Type B pancreatic cell (in vitro differentiated cells): ENCODE measurements at regions not wholly inside any gene's neighbourhood (a gene's known extent, or its start where the extent isn't known, plus 50 kb on each side); places are given as distances from the start of the nearest gene placed in this dataset.

Experiments used
- DNase-seq: peaks from one replicate; pipeline ENCODE4 v3.0.0; 2021; ENCODE audit warnings: mixed read lengths; ENCODE audit not compliant: unreplicated experiment; ENCODE audit errors: extremely low spot score
- H3K27ac Mint-ChIP-seq: 2 replicates; pipeline ENCODE4 v1.8.0; 2021; ENCODE audit warnings: mild to moderate bottlenecking, mixed read lengths
- H3K27me3 Mint-ChIP-seq: 2 replicates; pipeline ENCODE4 v1.8.0; 2021; ENCODE audit warnings: mixed read lengths
- H3K36me3 Mint-ChIP-seq: 2 replicates; pipeline ENCODE4 v1.8.0; 2021; ENCODE audit warnings: mixed read lengths
- H3K4me1 Mint-ChIP-seq: one replicate; pipeline ENCODE4 v1.8.0; 2021; ENCODE audit warnings: mixed read lengths; ENCODE audit not compliant: unreplicated experiment
- H3K4me3 Mint-ChIP-seq: 2 replicates; pipeline ENCODE4 v1.8.0; 2021; ENCODE audit warnings: mild to moderate bottlenecking, mixed read lengths
- H3K9me3 Mint-ChIP-seq: 2 replicates; pipeline ENCODE4 v1.8.0; 2021; ENCODE audit warnings: mixed read lengths
- TF ChIP-seq, protein P1 (sequence below): fragments of 200-600 bp; sonication (generic); conservative IDR thresholded peaks from 2 replicates; pipeline ENCODE4 v1.5.0; 2021; ENCODE audit warnings: antibody characterized with exemption, mild to moderate bottlenecking

GRCh38 chr4:42205541-42205940 lies 53.1 kb upstream of the BEND4 start:
- no peaks in the 10 kb centered on the region for H3K36me3 Mint-ChIP-seq
- H3K27me3 Mint-ChIP-seq = peaks cover 5% of the 10 kb centered on the region
- TF ChIP-seq, protein P1, sequence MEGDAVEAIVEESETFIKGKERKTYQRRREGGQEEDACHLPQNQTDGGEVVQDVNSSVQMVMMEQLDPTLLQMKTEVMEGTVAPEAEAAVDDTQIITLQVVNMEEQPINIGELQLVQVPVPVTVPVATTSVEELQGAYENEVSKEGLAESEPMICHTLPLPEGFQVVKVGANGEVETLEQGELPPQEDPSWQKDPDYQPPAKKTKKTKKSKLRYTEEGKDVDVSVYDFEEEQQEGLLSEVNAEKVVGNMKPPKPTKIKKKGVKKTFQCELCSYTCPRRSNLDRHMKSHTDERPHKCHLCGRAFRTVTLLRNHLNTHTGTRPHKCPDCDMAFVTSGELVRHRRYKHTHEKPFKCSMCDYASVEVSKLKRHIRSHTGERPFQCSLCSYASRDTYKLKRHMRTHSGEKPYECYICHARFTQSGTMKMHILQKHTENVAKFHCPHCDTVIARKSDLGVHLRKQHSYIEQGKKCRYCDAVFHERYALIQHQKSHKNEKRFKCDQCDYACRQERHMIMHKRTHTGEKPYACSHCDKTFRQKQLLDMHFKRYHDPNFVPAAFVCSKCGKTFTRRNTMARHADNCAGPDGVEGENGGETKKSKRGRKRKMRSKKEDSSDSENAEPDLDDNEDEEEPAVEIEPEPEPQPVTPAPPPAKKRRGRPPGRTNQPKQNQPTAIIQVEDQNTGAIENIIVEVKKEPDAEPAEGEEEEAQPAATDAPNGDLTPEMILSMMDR = no peak
- no peaks in the 10 kb centered on the region for H3K9me3 Mint-ChIP-seq
- H3K27ac Mint-ChIP-seq = no peak overlapping the region
- no peak overlapping the region for H3K4me3 Mint-ChIP-seq
- no peak for DNase-seq
- H3K4me1 Mint-ChIP-seq = no peaks in the 10 kb centered on the region

- Mint-ChIP-seq H3K4me1 (no peaks in the 10 kb centered on the region), H3K36me3 (no peaks in the 10 kb centered on the region), H3K27me3 (peaks cover 4% of the 10 kb centered on the region), H3K4me3 (no peak overlapping the region), H3K27ac (no peak overlapping the region), H3K9me3 (no peaks in the 10 kb centered on the region)
- TF ChIP-seq, protein P1 = no peak
- DNase-seq = no peak
Observed at GRCh38 chr4:42216664-42217063, 64.2 kb upstream of the BEND4 start.

GRCh38 chr4:42225286-42225685 lies 72.8 kb upstream of the BEND4 start:
- Mint-ChIP-seq H3K36me3 (no peaks in the 10 kb centered on the region), H3K27ac (no peak overlapping the region), H3K4me3 (no peak overlapping the region), H3K9me3 (no peaks in the 10 kb centered on the region), H3K4me1 (no peaks in the 10 kb centered on the region), H3K27me3 (peaks cover 14% of the 10 kb centered on the region)
- TF ChIP-seq, protein P1 = no peak
- no peak for DNase-seq

DNA sequence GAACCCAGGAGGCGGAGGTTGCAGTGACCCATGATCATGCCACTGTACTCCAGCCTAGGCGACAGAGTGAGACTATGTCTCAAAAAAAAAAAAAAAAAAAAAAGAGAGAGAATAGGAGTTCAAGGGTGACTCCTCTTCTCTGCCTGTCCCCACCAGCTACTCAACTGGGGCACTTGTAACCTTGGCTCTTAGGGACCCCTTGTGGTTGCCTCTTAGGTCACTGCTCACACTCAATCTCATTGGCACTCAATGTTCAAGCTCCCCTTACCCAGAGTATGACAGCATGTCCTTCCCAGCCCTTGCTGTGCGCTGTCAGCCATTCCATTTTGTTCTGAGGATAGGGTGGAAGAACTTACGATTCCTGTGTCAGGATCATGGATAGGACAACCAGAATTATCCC lies 82.4 kb upstream of the BEND4 start:
- Mint-ChIP-seq H3K36me3 (no peaks in the 10 kb centered on the region), H3K27me3 (peaks cover 5% of the 10 kb centered on the region), H3K9me3 (no peaks in the 10 kb centered on the region), H3K27ac (no peak overlapping the region), H3K4me3 (no peak overlapping the region), H3K4me1 (no peaks in the 10 kb centered on the region)
- TF ChIP-seq, protein P1 = no peak
- DNase-seq = no peak

DNA sequence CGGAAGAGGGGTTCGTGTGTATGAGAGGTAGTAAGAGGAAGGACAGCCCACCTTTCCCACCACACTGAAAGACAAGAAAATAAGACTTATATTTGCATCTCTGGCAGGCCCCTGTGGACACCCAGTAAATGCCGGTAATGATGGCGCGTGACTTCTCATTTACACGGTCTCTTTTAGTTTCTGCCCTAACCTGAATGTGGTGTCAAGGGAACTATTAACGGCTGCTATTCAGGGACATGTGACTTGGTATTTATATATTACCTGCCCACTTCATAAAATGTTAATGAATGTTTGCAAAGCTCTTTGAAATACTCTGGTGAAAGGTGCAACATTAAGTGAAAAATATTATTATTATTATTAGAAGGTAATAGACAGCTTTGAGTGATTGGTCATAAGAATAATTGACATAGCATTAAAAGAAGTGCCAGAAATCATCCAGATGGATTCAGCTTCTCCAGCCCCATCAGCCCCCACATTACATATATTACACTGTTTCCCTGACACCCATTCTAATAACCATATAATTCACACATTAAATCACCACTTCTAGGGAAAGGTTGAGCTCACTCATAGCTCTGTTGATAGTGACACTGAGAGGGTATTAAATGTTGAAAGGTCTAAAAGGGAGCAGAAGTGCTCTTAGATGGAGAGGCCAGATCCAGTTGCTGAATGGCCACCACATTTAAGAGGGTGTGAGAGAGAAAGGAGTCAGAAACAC lies 83.0 kb upstream of the BEND4 start:
- Mint-ChIP-seq H3K36me3 (no peaks in the 10 kb centered on the region), H3K27me3 (peaks cover 5% of the 10 kb centered on the region), H3K4me3 (no peak overlapping the region), H3K4me1 (no peaks in the 10 kb centered on the region), H3K27ac (no peak overlapping the region), H3K9me3 (no peaks in the 10 kb centered on the region)
- DNase-seq = no peak
- TF ChIP-seq, protein P1 = no peak
